PC-3 (cell line): ENCODE measurements at regions not wholly inside any gene's neighbourhood (a gene's known extent, or its start where the extent isn't known, plus 50 kb on each side); places are given as distances from the start of the nearest gene placed in this dataset.

ENCODE experiments used
- ATAC-seq: fragments of 200-7000 bp; cut with Tn5 transposase; 2 replicates; pipeline ENCODE4 v1.9.1; 2020; ENCODE audit warnings: mild to moderate bottlenecking, moderate library complexity
- BruUV-seq: library from RNA; stranded (reverse); fragments of 400-500 nt; replicated peaks from 2 replicates; lab custom pipeline; 2021; lab: Mats Ljungman, UMichigan
- CTCF ChIA-PET: fragments of 300-600 bp; sonication (Branson Sonifier 250); formaldehyde crosslinking; loops from one replicate; lab custom pipeline; 2022; ENCODE audit warnings: antibody characterized with exemption; lab: Charles Lee
- POLR2A ChIA-PET: fragments of 300-600 bp; sonication (Branson Sonifier 250); formaldehyde crosslinking; loops from one replicate; lab custom pipeline; 2022; ENCODE audit warnings: antibody characterized with exemption; ENCODE audit not compliant: unreplicated experiment; lab: Charles Lee
- DNase-seq: peaks from one replicate; pipeline ENCODE4 v3.0.0-alpha.2; 2015
- H2AFZ ChIP-seq: fragments of 300-600 bp; sonication (generic); 2 replicates; pipeline ENCODE4 v1.6.0; 2016; ENCODE audit warnings: antibody characterized with exemption, low read length
- H3F3A ChIP-seq: fragments of 300-600 bp; sonication (generic); one replicate; pipeline ENCODE4 v1.6.0; 2017; ENCODE audit warnings: antibody characterized with exemption, low read length, control low read depth, mild to moderate bottlenecking; ENCODE audit not compliant: unreplicated experiment
- H3K27ac ChIP-seq: fragments of 300-600 bp; sonication (generic); 2 replicates; pipeline ENCODE4 v1.5.1; 2016; ENCODE audit warnings: mild to moderate bottlenecking, low read length
- H3K27me3 ChIP-seq: fragments of 300-600 bp; sonication (generic); 2 replicates; pipeline ENCODE4 v1.6.1; 2016; ENCODE audit warnings: low read length, mixed read lengths
- H3K36me3 ChIP-seq: fragments of 300-600 bp; sonication (generic); 2 replicates; pipeline ENCODE4 v1.6.1; 2016; ENCODE audit warnings: low read depth, mixed run types, low read length, mixed read lengths
- H3K4me1 ChIP-seq: fragments of 300-600 bp; sonication (generic); 2 replicates; pipeline ENCODE4 v1.5.1; 2016; ENCODE audit warnings: low read length; ENCODE audit not compliant: insufficient read depth
- H3K4me2 ChIP-seq: fragments of 300-600 bp; sonication (generic); 2 replicates; pipeline ENCODE4 v1.6.0; 2016; ENCODE audit warnings: low read length
- H3K4me3 ChIP-seq: fragments of 300-600 bp; sonication (generic); 2 replicates; pipeline ENCODE4 v1.5.1; 2016; ENCODE audit warnings: mild to moderate bottlenecking, low read length, mixed read lengths
- H3K79me2 ChIP-seq: fragments of 300-600 bp; sonication (generic); 2 replicates; pipeline ENCODE4 v1.6.1; 2017; ENCODE audit warnings: low read length, mixed read lengths
- H3K9ac ChIP-seq: fragments of 300-600 bp; sonication (generic); 2 replicates; pipeline ENCODE4 v1.6.0; 2016; ENCODE audit warnings: mild to moderate bottlenecking, low read length
- H3K9me2 ChIP-seq: fragments of 300-600 bp; sonication (generic); replicated peaks from 2 replicates; pipeline ENCODE4 v1.6.1; 2016; ENCODE audit warnings: mixed run types, low read length, mixed read lengths
- H3K9me3 ChIP-seq: fragments of 300-600 bp; sonication (generic); 2 replicates; pipeline ENCODE4 v1.6.1; 2016; ENCODE audit warnings: low read length, mixed read lengths
- H4K20me1 ChIP-seq: fragments of 300-600 bp; sonication (generic); 2 replicates; pipeline ENCODE4 v1.6.1; 2016; ENCODE audit warnings: low read length, mixed read lengths
- CTCF ChIP-seq: fragments of 300-600 bp; sonication (generic); conservative IDR thresholded peaks from 2 replicates; pipeline ENCODE4 v1.5.1; 2017; ENCODE audit warnings: antibody characterized with exemption, low read depth, mild to moderate bottlenecking, low read length
- EZH2 ChIP-seq: fragments of 300-600 bp; sonication (generic); IDR thresholded peaks from one replicate; pipeline ENCODE4 v1.6.1; 2017; ENCODE audit warnings: antibody characterized with exemption, mild to moderate bottlenecking, low read length; ENCODE audit not compliant: unreplicated experiment
- EZH2phosphoT487 ChIP-seq: fragments of 300-600 bp; sonication (generic); IDR thresholded peaks from 2 replicates; pipeline ENCODE4 v1.6.1; 2018; ENCODE audit warnings: mild to moderate bottlenecking, antibody characterized with exemption, low read length, borderline replicate concordance
- intact Hi-C: fragments of 100-400 bp; cut with micrococcal nuclease; formaldehyde crosslinking; loops from 2 replicates; pipeline ENCODE4 v1.9.0; 2023

- Histone ChIP-seq H3K4me3 (no peak overlapping the region), H3K27ac (no peak overlapping the region), H3K4me1 (no peaks in the 10 kb centered on the region), H2AFZ (no peak overlapping the region), H3K4me2 (no peak overlapping the region), H3K79me2 (no peaks in the 10 kb centered on the region), H3K9me3 (no peaks in the 10 kb centered on the region; the same call in 1 of the 2 replicates), H3K36me3 (no peaks in the 10 kb centered on the region), H3F3A (no peaks in the 10 kb centered on the region), H3K27me3 (no peaks in the 10 kb centered on the region), H4K20me1 (no peaks in the 10 kb centered on the region), H3K9me2 (no peaks in the 10 kb centered on the region), H3K9ac (no peak overlapping the region)
- no TSS peak for BruUV-seq
- TF ChIP-seq CTCF (no peak), EZH2phosphoT487 (no peak), EZH2 (no peak)
- ChIA-PET CTCF (no interaction called here), POLR2A (no interaction called here)
- intact Hi-C loops = no loop called here
- ATAC-seq (no peak), DNase-seq (no peak)
These were observed 549.2 kb downstream of the GALC start for GRCh38 chr14:87443787-87444186.

- Histone ChIP-seq H3K4me2 (no peak overlapping the region), H3K4me3 (no peak overlapping the region), H3K27me3 (no peaks in the 10 kb centered on the region), H4K20me1 (no peaks in the 10 kb centered on the region), H2AFZ (no peak overlapping the region), H3K9me2 (no peaks in the 10 kb centered on the region), H3K9ac (no peak overlapping the region), H3K4me1 (no peaks in the 10 kb centered on the region), H3K9me3 (no peaks in the 10 kb centered on the region; the same call in 1 of the 2 replicates), H3F3A (no peaks in the 10 kb centered on the region), H3K79me2 (no peaks in the 10 kb centered on the region), H3K27ac (no peak overlapping the region), H3K36me3 (no peaks in the 10 kb centered on the region)
- DNase-seq = no peak
- no TSS peak for BruUV-seq
- ChIA-PET CTCF (no interaction called here), POLR2A (no interaction called here)
- intact Hi-C loops = no loop called here
- TF ChIP-seq CTCF (no peak), EZH2phosphoT487 (no peak), EZH2 (no peak)
- no peak for ATAC-seq
These were observed 549.9 kb downstream of the GALC start for GRCh38 chr14:87443039-87443438.

GRCh38 chr14:87437158-87437557 is 555.8 kb downstream of the GALC start:
- Histone ChIP-seq H3K9ac (no peak overlapping the region), H3K79me2 (no peaks in the 10 kb centered on the region), H3K4me2 (no peak overlapping the region), H3K9me2 (no peaks in the 10 kb centered on the region), H3K27me3 (no peaks in the 10 kb centered on the region), H2AFZ (no peak overlapping the region), H4K20me1 (no peaks in the 10 kb centered on the region), H3K36me3 (no peaks in the 10 kb centered on the region), H3K27ac (no peak overlapping the region), H3K4me3 (no peak overlapping the region), H3K9me3 (peaks cover 4% of the 10 kb centered on the region; the same call in 1 of the 2 replicates), H3F3A (no peaks in the 10 kb centered on the region), H3K4me1 (no peaks in the 10 kb centered on the region)
- ChIA-PET CTCF (no interaction called here), POLR2A (no interaction called here)
- TF ChIP-seq EZH2phosphoT487 = no peak
- no peak for TF ChIP-seq CTCF
- no peak for TF ChIP-seq EZH2
- ATAC-seq (no peak), DNase-seq (no peak)
- intact Hi-C loops = no loop called here
- BruUV-seq = no TSS peak
